Erythroblast (primary cell): ENCODE measurements at regions not wholly inside any gene's neighbourhood (a gene's known extent, or its start where the extent isn't known, plus 50 kb on each side); places are given as distances from the start of the nearest gene placed in this dataset.

Experiments used
- GATA1 ChIP-seq: IDR thresholded peaks from 2 replicates; pipeline ENCODE4 v1.6.1; 2011; ENCODE audit warnings: low read depth, mild to moderate bottlenecking, control low read depth, low read length, moderate library complexity
- POLR2A ChIP-seq: IDR thresholded peaks from 2 replicates; pipeline ENCODE4 v1.6.1; 2011; ENCODE audit warnings: mild to moderate bottlenecking, low read length

DNA sequence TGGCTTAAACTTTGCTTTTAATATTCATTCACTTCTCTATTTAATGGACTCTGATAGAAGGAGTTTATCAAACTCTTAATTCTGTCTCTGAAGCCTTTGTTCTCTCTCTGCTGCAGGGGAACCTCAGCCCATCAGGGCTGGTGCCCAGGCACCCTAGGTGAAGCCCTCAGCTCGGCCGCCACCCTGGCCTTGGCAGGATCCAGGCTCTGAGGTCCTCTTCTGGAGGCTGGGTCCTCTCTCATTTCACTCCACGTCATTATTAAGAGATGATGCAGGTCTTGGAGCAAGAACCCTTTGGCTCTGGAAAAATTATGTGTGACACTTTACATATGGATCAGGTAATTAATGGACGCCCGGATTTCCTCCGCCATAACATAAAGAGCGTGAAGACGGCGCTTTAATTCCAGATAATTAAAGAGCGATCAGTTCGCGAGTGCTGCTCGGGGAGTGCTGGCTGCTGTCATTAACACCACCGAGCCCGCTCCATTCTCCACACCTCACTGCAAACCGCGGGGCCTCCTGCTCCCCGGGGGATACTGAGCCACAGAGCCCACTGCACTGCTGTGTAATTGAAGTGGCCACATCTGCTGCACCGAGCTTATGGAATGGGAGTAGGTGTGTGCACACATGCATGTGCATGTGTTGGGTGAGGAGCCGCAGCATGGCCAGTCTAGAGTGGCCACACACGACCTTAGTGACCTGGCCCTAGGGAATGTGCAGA lies 259.4 kb upstream of the TNRC6C start:
- TF ChIP-seq POLR2A (no peak), GATA1 (no peak)
